Ishikawa (cell line): ENCODE measurements at regions not wholly inside any gene's neighbourhood (a gene's known extent, or its start where the extent isn't known, plus 50 kb on each side); places are given as distances from the start of the nearest gene placed in this dataset.

Experiments
- CEBPB ChIP-seq: IDR thresholded peaks from 2 replicates; pipeline ENCODE4 v1.6.1; 2012
- CREB1 ChIP-seq: IDR thresholded peaks from 2 replicates; pipeline ENCODE4 v1.6.1; 2012; ENCODE audit warnings: low read depth
- EP300 ChIP-seq: IDR thresholded peaks from 2 replicates; pipeline ENCODE4 v1.6.1; 2012; ENCODE audit warnings: borderline replicate concordance
- FOXM1 ChIP-seq: IDR thresholded peaks from 2 replicates; pipeline ENCODE4 v1.6.1; 2012; ENCODE audit warnings: low read depth, borderline replicate concordance
- RAD21 ChIP-seq: IDR thresholded peaks from 2 replicates; pipeline ENCODE4 v1.6.1; 2012; ENCODE audit warnings: low read depth
- TEAD4 ChIP-seq: IDR thresholded peaks from 2 replicates; pipeline ENCODE4 v1.6.1; 2012
- TF ChIP-seq, protein P1 (sequence below): IDR thresholded peaks from 2 replicates; pipeline ENCODE4 v1.6.1; 2012
- TF ChIP-seq, protein P2 (sequence below): IDR thresholded peaks from 2 replicates; pipeline ENCODE4 v1.6.1; 2012; ENCODE audit warnings: low read depth, mild to moderate bottlenecking

DNA sequence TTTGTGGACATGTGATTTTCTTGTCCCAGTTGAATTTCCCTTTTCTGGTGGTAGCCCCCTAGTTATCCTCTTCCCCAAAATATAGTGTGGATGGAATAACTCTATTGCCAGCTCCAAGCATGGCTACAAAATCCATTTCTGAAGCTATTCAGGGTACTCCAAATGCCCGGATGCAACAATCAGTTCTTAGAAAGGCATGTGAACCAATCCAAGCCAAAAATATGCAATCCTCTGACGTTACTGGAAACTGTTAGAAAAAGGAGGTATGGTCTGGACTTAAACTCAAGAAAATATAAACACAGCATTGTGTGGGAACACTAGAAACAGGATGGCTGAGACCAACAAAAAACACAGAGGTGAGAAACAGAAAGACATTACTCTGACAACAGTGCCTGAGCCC, 347.0 kb downstream of the GPAM start:
- TF ChIP-seq EP300 (no peak), TEAD4 (no peak), FOXM1 (no peak), CREB1 (no peak), RAD21 (no peak), CEBPB (no peak)
- TF ChIP-seq, protein P1, sequence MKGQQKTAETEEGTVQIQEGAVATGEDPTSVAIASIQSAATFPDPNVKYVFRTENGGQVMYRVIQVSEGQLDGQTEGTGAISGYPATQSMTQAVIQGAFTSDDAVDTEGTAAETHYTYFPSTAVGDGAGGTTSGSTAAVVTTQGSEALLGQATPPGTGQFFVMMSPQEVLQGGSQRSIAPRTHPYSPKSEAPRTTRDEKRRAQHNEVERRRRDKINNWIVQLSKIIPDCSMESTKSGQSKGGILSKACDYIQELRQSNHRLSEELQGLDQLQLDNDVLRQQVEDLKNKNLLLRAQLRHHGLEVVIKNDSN = no peak
- TF ChIP-seq, protein P2, sequence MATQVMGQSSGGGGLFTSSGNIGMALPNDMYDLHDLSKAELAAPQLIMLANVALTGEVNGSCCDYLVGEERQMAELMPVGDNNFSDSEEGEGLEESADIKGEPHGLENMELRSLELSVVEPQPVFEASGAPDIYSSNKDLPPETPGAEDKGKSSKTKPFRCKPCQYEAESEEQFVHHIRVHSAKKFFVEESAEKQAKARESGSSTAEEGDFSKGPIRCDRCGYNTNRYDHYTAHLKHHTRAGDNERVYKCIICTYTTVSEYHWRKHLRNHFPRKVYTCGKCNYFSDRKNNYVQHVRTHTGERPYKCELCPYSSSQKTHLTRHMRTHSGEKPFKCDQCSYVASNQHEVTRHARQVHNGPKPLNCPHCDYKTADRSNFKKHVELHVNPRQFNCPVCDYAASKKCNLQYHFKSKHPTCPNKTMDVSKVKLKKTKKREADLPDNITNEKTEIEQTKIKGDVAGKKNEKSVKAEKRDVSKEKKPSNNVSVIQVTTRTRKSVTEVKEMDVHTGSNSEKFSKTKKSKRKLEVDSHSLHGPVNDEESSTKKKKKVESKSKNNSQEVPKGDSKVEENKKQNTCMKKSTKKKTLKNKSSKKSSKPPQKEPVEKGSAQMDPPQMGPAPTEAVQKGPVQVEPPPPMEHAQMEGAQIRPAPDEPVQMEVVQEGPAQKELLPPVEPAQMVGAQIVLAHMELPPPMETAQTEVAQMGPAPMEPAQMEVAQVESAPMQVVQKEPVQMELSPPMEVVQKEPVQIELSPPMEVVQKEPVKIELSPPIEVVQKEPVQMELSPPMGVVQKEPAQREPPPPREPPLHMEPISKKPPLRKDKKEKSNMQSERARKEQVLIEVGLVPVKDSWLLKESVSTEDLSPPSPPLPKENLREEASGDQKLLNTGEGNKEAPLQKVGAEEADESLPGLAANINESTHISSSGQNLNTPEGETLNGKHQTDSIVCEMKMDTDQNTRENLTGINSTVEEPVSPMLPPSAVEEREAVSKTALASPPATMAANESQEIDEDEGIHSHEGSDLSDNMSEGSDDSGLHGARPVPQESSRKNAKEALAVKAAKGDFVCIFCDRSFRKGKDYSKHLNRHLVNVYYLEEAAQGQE = no peak
